Lower leg skin (tissue), 3 donors: ENCODE measurements at regions not wholly inside any gene's neighbourhood (a gene's known extent, or its start where the extent isn't known, plus 50 kb on each side); places are given as distances from the start of the nearest gene placed in this dataset.

Experiments
- POLR2A ChIP-seq, 2 donors: fragments of 450-650 bp; IDR thresholded peaks; one replicate each; pipeline ENCODE4 v1.6.1; 2016 to 2017; ENCODE audit warnings: antibody characterized with exemption in 2 of 2, mild to moderate bottlenecking in 1 of 2, moderate library complexity in 1 of 2
- TF ChIP-seq, protein P1 (sequence below), 3 donors: fragments of 450-650 bp; IDR thresholded peaks; one replicate each; pipeline ENCODE4 v1.5.1; 2016; ENCODE audit warnings: antibody characterized with exemption in 3 of 3, mild to moderate bottlenecking in 3 of 3, moderate library complexity in 2 of 3

DNA sequence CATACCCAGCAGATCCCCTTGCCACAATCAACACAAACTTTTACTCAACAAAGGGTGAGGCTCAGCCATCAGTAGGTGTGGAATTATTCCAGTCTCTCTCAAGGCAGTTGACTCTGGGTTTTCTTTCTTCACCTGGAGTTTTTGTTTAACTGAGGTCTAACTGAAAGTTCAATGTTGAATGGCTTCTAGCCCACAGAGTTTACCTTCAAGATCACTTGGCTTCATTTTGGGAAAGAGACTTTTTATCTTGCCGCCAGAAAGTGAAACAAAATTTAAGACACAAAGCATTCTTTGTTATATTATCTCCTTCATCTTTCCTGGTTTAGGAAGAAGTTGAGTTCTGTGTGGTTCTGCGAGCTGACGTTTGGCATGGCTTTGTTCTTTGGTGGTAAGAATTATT lies 83.8 kb upstream of the RASGEF1B start:
- TF ChIP-seq, protein P1, sequence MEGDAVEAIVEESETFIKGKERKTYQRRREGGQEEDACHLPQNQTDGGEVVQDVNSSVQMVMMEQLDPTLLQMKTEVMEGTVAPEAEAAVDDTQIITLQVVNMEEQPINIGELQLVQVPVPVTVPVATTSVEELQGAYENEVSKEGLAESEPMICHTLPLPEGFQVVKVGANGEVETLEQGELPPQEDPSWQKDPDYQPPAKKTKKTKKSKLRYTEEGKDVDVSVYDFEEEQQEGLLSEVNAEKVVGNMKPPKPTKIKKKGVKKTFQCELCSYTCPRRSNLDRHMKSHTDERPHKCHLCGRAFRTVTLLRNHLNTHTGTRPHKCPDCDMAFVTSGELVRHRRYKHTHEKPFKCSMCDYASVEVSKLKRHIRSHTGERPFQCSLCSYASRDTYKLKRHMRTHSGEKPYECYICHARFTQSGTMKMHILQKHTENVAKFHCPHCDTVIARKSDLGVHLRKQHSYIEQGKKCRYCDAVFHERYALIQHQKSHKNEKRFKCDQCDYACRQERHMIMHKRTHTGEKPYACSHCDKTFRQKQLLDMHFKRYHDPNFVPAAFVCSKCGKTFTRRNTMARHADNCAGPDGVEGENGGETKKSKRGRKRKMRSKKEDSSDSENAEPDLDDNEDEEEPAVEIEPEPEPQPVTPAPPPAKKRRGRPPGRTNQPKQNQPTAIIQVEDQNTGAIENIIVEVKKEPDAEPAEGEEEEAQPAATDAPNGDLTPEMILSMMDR (IDR thresholded peaks at IDR 0.05), result no peak
- no peak for TF ChIP-seq POLR2A (IDR thresholded peaks at IDR 0.05)
